Chondrocyte (in vitro differentiated cells): ENCODE measurements at regions not wholly inside any gene's neighbourhood (a gene's known extent, or its start where the extent isn't known, plus 50 kb on each side); places are given as distances from the start of the nearest gene placed in this dataset.

Source experiments
- DNase-seq: peaks from one replicate; pipeline ENCODE4 v3.0.0; 2021; ENCODE audit warnings: mixed read lengths, low spot score
- H3K27ac Mint-ChIP-seq: one replicate; pipeline ENCODE4 v1.8.0; 2021; ENCODE audit warnings: mild to moderate bottlenecking, moderate library complexity, mixed read lengths; ENCODE audit not compliant: unreplicated experiment
- H3K27me3 Mint-ChIP-seq: 2 replicates; pipeline ENCODE4 v1.8.0; 2021; ENCODE audit warnings: low read depth, mixed read lengths
- H3K36me3 Mint-ChIP-seq: 2 replicates; pipeline ENCODE4 v1.8.0; 2021; ENCODE audit warnings: low read depth, mixed read lengths
- H3K4me1 Mint-ChIP-seq: 2 replicates; pipeline ENCODE4 v1.8.0; 2021; ENCODE audit warnings: low read depth, mild to moderate bottlenecking, mixed read lengths
- H3K4me3 Mint-ChIP-seq: one replicate; pipeline ENCODE4 v1.8.0; 2021; ENCODE audit warnings: mild to moderate bottlenecking, moderate library complexity, mixed read lengths; ENCODE audit not compliant: unreplicated experiment
- H3K9me3 Mint-ChIP-seq: 2 replicates; pipeline ENCODE4 v1.8.0; 2021; ENCODE audit warnings: low read depth, mixed read lengths
- TF ChIP-seq, protein P1 (sequence below): fragments of 200-600 bp; sonication (generic); IDR thresholded peaks from 2 replicates; pipeline ENCODE4 v1.5.0; 2021; ENCODE audit warnings: antibody characterized with exemption, mild to moderate bottlenecking, moderate library complexity

DNA sequence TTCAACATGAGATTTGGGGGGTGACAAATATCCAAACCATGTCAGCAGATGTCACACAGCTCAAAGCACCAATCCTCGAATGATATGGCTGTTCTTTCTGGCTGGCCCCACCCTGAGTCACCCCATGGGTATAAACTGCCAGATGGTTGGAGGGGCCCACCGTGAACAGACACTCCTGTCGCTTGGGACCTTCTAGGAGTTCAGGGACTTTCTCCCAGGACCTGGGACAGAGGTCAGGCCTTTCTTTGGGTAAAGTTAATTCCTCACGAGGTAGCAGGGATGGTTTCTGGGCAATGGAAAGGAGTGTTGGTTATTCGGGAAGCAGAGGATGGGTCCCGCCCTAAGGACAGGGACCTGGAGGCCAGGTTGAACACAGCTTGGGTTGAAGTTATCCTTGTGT is 262.0 kb downstream of the ACTR3B start:
- TF ChIP-seq, protein P1, sequence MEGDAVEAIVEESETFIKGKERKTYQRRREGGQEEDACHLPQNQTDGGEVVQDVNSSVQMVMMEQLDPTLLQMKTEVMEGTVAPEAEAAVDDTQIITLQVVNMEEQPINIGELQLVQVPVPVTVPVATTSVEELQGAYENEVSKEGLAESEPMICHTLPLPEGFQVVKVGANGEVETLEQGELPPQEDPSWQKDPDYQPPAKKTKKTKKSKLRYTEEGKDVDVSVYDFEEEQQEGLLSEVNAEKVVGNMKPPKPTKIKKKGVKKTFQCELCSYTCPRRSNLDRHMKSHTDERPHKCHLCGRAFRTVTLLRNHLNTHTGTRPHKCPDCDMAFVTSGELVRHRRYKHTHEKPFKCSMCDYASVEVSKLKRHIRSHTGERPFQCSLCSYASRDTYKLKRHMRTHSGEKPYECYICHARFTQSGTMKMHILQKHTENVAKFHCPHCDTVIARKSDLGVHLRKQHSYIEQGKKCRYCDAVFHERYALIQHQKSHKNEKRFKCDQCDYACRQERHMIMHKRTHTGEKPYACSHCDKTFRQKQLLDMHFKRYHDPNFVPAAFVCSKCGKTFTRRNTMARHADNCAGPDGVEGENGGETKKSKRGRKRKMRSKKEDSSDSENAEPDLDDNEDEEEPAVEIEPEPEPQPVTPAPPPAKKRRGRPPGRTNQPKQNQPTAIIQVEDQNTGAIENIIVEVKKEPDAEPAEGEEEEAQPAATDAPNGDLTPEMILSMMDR, result no peak
- H3K4me1 Mint-ChIP-seq, result no peaks in the 10 kb centered on the region
- peaks cover 10% of the 10 kb centered on the region for H3K9me3 Mint-ChIP-seq
- H3K27ac Mint-ChIP-seq, result no peak overlapping the region
- no peak for DNase-seq
- no peak overlapping the region for H3K4me3 Mint-ChIP-seq
- H3K27me3 Mint-ChIP-seq, result peaks cover 4% of the 10 kb centered on the region
- H3K36me3 Mint-ChIP-seq, result no peaks in the 10 kb centered on the region

DNA sequence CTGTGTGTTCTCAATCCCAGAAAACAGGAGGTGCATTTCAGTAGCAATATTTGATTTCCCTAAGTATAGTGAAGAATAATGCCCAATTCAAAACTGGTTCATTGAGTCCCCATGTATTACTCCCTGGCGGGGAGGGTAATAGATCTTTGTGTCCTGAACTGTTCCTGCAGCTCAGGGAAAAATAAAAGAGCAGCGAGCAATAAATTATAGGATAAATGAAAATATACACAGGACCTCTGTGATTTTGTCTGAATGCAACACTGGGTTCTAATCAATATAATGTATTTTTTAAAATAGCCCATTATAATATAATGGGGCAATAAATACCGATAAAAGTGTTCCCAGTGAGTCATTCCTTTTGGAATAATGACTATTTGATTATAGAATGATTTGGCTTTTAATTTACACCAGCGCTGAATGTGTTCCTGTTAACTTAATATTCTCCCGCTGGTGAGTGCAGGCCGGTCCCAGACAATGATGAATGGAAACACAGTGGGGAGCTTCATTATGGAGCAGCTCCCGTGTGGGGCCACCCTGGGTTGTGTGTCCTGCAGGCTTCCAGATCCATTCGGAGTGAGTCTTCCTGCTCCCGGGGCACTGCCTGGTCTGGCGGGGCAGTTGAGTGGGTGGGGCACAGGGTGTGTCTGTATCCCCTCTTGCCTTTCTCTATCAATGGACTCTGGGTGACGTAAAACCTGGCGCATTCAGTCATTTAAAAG is 263.1 kb downstream of the ACTR3B start:
- TF ChIP-seq, protein P1, result no peak
- peaks cover 4% of the 10 kb centered on the region for H3K27me3 Mint-ChIP-seq
- no peak overlapping the region for H3K4me3 Mint-ChIP-seq
- H3K27ac Mint-ChIP-seq, result no peak overlapping the region
- H3K9me3 Mint-ChIP-seq, result peaks cover 10% of the 10 kb centered on the region
- DNase-seq, result no peak
- no peaks in the 10 kb centered on the region for H3K4me1 Mint-ChIP-seq
- no peaks in the 10 kb centered on the region for H3K36me3 Mint-ChIP-seq

DNA sequence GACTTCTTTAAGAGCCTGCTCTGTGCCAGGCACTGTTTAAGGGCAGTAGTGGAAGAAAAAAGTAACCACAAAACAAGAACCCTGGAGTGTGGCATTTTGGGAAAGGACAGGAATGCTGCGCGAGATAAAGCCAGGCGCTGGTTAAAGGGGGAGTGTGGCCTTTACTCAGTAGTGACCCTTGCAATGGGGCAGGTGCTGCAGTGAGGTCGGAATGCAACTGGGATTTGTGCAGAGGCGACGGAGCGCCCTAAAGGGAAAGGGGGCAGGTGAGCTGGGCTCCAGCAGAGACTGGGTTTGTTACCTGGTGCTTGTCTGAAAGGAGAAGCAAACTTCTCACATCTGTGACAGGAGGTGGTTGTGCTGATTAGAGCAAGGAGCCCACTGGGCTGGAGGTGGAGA is 263.6 kb downstream of the ACTR3B start:
- DNase-seq, result no peak
- no peak overlapping the region for H3K27ac Mint-ChIP-seq
- H3K36me3 Mint-ChIP-seq, result no peaks in the 10 kb centered on the region
- H3K9me3 Mint-ChIP-seq, result peaks cover 10% of the 10 kb centered on the region
- no peak overlapping the region for H3K4me3 Mint-ChIP-seq
- TF ChIP-seq, protein P1, result no peak
- H3K27me3 Mint-ChIP-seq, result peaks cover 4% of the 10 kb centered on the region
- H3K4me1 Mint-ChIP-seq, result no peaks in the 10 kb centered on the region

DNA sequence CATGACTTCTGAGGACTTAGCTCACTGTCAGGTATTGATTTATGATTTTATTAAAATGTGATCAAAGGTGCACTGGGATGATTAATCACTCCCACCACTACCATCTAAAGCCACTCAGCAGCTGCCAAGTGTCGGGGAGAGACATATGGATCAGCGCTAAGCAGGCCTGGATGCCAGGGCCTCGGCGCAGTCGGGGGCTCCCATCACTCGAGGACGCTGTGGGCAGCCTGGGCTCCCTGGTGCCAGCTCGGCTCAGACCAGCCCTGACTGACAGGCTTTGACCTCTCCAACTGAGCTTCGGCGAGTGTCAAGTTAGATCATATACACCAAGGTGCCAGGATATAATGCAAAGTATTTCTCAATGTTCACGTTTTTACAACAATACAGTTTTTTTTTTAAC is 267.7 kb downstream of the ACTR3B start:
- peaks cover 5% of the 10 kb centered on the region for H3K9me3 Mint-ChIP-seq
- peaks cover 3% of the 10 kb centered on the region for H3K27me3 Mint-ChIP-seq
- no peak for DNase-seq
- no peaks in the 10 kb centered on the region for H3K4me1 Mint-ChIP-seq
- TF ChIP-seq, protein P1, result no peak
- no peak overlapping the region for H3K4me3 Mint-ChIP-seq
- H3K36me3 Mint-ChIP-seq, result no peaks in the 10 kb centered on the region
- no peak overlapping the region for H3K27ac Mint-ChIP-seq

DNA sequence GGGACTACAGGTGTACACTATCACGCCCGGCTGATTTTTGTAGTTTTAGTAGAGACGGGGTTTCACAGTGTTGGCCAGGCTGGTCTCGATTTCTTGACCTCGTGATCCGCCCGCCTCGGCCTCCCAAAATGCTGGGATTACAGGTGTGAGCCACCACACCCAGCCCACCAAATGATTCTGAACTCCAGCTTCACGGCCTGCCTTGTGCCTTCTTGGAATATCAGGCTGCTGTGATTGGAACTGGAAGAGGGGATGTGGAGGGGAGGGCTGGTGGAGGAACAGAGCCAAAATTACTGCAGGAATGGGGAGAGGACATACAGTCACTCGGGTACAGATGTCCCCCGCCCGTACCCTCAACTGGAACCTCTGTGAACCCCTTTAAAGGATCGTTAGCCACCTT is 268.4 kb downstream of the ACTR3B start:
- no peaks in the 10 kb centered on the region for H3K36me3 Mint-ChIP-seq

More for the DNA sequence above, 268.4 kb downstream of the ACTR3B start:
- DNase-seq, result no peak
- TF ChIP-seq, protein P1, result no peak
- no peaks in the 10 kb centered on the region for H3K4me1 Mint-ChIP-seq
- H3K9me3 Mint-ChIP-seq, result peaks cover 3% of the 10 kb centered on the region
- H3K27ac Mint-ChIP-seq, result no peak overlapping the region
- peaks cover 2% of the 10 kb centered on the region for H3K27me3 Mint-ChIP-seq
- no peak overlapping the region for H3K4me3 Mint-ChIP-seq
